ENCODE measurements at regions not wholly inside any gene's neighbourhood (a gene's known extent, or its start where the extent isn't known, plus 50 kb on each side); places are given as distances from the start of the nearest gene placed in this dataset.

DNA sequence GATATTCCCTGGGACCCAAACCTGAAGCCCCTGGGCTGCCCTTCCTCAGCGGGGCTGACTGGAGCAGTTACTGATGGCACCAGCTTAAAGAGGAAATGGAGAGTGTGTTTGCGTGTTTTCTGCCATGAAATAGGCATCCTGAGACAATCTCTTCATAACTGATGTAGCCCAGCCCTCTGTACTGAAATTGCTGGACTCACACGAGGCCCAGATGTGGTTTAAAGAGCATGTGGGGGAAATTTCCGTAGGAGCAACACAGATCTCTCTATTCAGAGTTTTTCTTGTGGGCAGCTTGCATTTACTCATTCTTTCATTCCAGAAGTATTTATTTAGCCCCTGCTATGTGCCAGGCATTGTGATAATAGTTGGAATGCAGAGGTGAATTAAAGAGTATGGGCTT, 782.1 kb upstream of the TBX3 start:
- Histone ChIP-seq H3K9ac (ENCODE audit: low read length) (no peak overlapping the region), H3K23ac (ENCODE audit: low read length) (no peak overlapping the region), H3K4me3 (ENCODE audit: low read depth, low read length) (no peak overlapping the region), H4K91ac (ENCODE audit: low read depth, low read length) (no peak overlapping the region), H3K18ac (ENCODE audit: low read length) (no peak overlapping the region), H2BK5ac (ENCODE audit: low read depth, low read length, poor library complexity) (no peak overlapping the region), H2BK12ac (ENCODE audit: low read length) (no peak overlapping the region), H3K4me1 (ENCODE audit: control insufficient read depth in 1 of 2, insufficient read depth in 2 of 2, low read length in 2 of 2) (no peaks in the 10 kb centered on the region), H2AK5ac (ENCODE audit: low read length) (no peak overlapping the region), H3K9me3 (ENCODE audit: insufficient read depth, low read depth, low read length) (no peaks in the 10 kb centered on the region), H3K79me2 (ENCODE audit: control insufficient read depth, insufficient read depth, low read length, poor library complexity) (no peaks in the 10 kb centered on the region), H3K4me2 (ENCODE audit: low read length) (no peak overlapping the region), H2AFZ (ENCODE audit: insufficient read depth, low read length, poor library complexity) (no peak overlapping the region), H3K27ac (ENCODE audit: low read depth, low read length) (no peak overlapping the region), H3K14ac (ENCODE audit: low read length) (no peak overlapping the region), H3K27me3 (ENCODE audit: insufficient read depth, low read length) (no peaks in the 10 kb centered on the region), H3K79me1 (ENCODE audit: low read length) (peaks cover 2% of the 10 kb centered on the region), H2BK120ac (ENCODE audit: insufficient read depth, low read length, poor library complexity) (no peak overlapping the region), H3K36me3 (ENCODE audit: control insufficient read depth in 1 of 2, insufficient read depth in 2 of 2, low read length in 2 of 2) (no peaks in the 10 kb centered on the region), H4K8ac (ENCODE audit: low read depth, low read length) (no peak overlapping the region), H3K4ac (ENCODE audit: low read depth, low read length) (no peak overlapping the region), H4K12ac (ENCODE audit: low read depth, low read length) (no peak overlapping the region)
- WGBS (ENCODE audit: extremely low coverage, insufficient coverage, insufficient read length), result no CpG with 5 or more reads among the region's 4 CpGs
- no peak for DNase-seq

DNA sequence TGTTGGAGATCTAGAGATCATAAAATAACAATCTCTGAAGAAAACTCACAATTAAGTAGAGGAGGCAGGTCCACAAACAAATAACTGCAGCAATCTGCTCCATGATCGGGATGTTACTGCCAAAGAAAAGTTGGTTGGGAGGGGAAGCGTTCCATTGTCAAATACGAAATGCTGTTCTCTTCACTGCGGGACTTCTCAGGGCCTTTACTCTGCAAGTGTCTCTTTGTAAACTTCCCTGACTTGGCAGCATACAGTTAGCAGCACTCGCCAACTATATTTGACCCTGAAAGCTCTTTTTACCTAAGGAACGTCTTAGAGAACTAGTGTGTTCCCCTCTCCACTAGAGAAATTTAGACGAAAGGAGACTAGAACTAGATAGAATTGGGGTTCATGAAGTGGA, 780.7 kb upstream of the TBX3 start:
- Histone ChIP-seq H3K14ac (ENCODE audit: low read length) (no peak overlapping the region), H3K4ac (ENCODE audit: low read depth, low read length) (no peak overlapping the region), H3K36me3 (ENCODE audit: control insufficient read depth in 1 of 2, insufficient read depth in 2 of 2, low read length in 2 of 2) (no peaks in the 10 kb centered on the region), H3K79me1 (ENCODE audit: low read length) (peaks cover 2% of the 10 kb centered on the region), H2AK5ac (ENCODE audit: low read length) (no peak overlapping the region), H3K23ac (ENCODE audit: low read length) (no peak overlapping the region), H3K9ac (ENCODE audit: low read length) (no peak overlapping the region), H2BK5ac (ENCODE audit: low read depth, low read length, poor library complexity) (no peak overlapping the region), H3K4me2 (ENCODE audit: low read length) (no peak overlapping the region), H3K18ac (ENCODE audit: low read length) (no peak overlapping the region), H3K9me3 (ENCODE audit: insufficient read depth, low read depth, low read length) (no peaks in the 10 kb centered on the region), H3K27me3 (ENCODE audit: insufficient read depth, low read length) (no peaks in the 10 kb centered on the region), H2BK12ac (ENCODE audit: low read length) (no peak overlapping the region), H3K4me3 (ENCODE audit: low read depth, low read length) (no peak overlapping the region), H4K91ac (ENCODE audit: low read depth, low read length) (no peak overlapping the region), H2BK120ac (ENCODE audit: insufficient read depth, low read length, poor library complexity) (no peak overlapping the region), H3K79me2 (ENCODE audit: control insufficient read depth, insufficient read depth, low read length, poor library complexity) (no peaks in the 10 kb centered on the region), H2AFZ (ENCODE audit: insufficient read depth, low read length, poor library complexity) (no peak overlapping the region), H3K27ac (ENCODE audit: low read depth, low read length) (no peak overlapping the region), H4K12ac (ENCODE audit: low read depth, low read length) (no peak overlapping the region), H4K8ac (ENCODE audit: low read depth, low read length) (no peak overlapping the region), H3K4me1 (ENCODE audit: control insufficient read depth in 1 of 2, insufficient read depth in 2 of 2, low read length in 2 of 2) (no peaks in the 10 kb centered on the region)
- no peak for DNase-seq
- no CpG with 5 or more reads among the region's 7 CpGs for WGBS (ENCODE audit: extremely low coverage, insufficient coverage, insufficient read length)

DNA sequence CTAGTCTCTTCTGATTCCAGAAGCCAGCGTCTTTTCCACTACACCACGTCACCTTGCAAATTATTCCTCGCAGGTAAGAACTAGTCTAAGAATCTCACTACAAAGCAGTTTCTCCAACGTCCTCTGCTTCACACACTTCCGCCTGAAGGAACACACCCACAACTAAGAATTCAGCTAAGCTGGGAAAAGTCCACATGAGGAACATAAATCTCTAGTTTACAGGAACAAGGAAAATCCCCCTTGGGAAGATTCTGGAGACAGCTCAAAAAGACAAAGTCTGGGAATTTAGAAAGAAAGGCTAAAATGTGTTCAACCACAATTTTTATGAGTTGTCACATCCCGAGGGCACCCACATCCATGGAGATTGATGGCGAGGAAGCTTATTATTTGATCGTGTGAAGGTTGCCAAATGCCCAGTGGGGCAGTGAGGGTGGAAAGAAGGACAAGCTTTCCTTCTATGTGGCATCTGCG, 780.2 kb upstream of the TBX3 start:
- WGBS (ENCODE audit: extremely low coverage, insufficient coverage, insufficient read length), result no CpG with 5 or more reads among the region's 9 CpGs
- no peak for DNase-seq
- Histone ChIP-seq H4K12ac (ENCODE audit: low read depth, low read length) (no peak overlapping the region), H3K4me1 (ENCODE audit: control insufficient read depth in 1 of 2, insufficient read depth in 2 of 2, low read length in 2 of 2) (no peaks in the 10 kb centered on the region), H3K23ac (ENCODE audit: low read length) (no peak overlapping the region), H3K18ac (ENCODE audit: low read length) (no peak overlapping the region), H4K8ac (ENCODE audit: low read depth, low read length) (no peak overlapping the region), H2BK120ac (ENCODE audit: insufficient read depth, low read length, poor library complexity) (no peak overlapping the region), H3K27ac (ENCODE audit: low read depth, low read length) (no peak overlapping the region), H3K9me3 (ENCODE audit: insufficient read depth, low read depth, low read length) (no peaks in the 10 kb centered on the region), H3K4me2 (ENCODE audit: low read length) (no peak overlapping the region), H3K4ac (ENCODE audit: low read depth, low read length) (no peak overlapping the region), H3K4me3 (ENCODE audit: low read depth, low read length) (no peak overlapping the region), H3K14ac (ENCODE audit: low read length) (no peak overlapping the region), H4K91ac (ENCODE audit: low read depth, low read length) (no peak overlapping the region), H3K27me3 (ENCODE audit: insufficient read depth, low read length) (no peaks in the 10 kb centered on the region), H3K9ac (ENCODE audit: low read length) (no peak overlapping the region), H2AK5ac (ENCODE audit: low read length) (no peak overlapping the region), H2BK5ac (ENCODE audit: low read depth, low read length, poor library complexity) (no peak overlapping the region), H3K36me3 (ENCODE audit: control insufficient read depth in 1 of 2, insufficient read depth in 2 of 2, low read length in 2 of 2) (no peaks in the 10 kb centered on the region), H3K79me2 (ENCODE audit: control insufficient read depth, insufficient read depth, low read length, poor library complexity) (no peaks in the 10 kb centered on the region), H2BK12ac (ENCODE audit: low read length) (no peak overlapping the region), H3K79me1 (ENCODE audit: low read length) (peaks cover 2% of the 10 kb centered on the region), H2AFZ (ENCODE audit: insufficient read depth, low read length, poor library complexity) (no peak overlapping the region)

DNA sequence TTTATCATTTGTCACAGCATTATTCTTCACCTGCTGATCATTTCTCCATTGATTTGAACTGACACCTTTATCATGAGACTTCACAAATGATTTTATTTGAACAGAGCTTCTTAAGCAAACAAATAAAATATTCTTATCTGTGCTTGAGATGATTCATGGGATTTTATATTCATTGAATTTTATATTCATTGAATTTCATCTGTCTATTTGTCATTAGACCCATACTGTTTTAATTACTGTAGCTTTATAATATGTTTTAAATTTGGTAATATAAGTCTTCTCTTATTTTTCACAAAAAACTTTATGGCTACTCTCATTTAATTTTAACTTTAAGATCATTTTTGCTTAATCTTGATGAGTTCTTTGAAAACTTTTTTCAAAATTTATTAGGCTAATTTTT, 777.4 kb upstream of the TBX3 start:
- Histone ChIP-seq H3K27ac (ENCODE audit: low read depth, low read length) (no peak overlapping the region), H3K9ac (ENCODE audit: low read length) (no peak overlapping the region), H3K23ac (ENCODE audit: low read length) (no peak overlapping the region), H4K8ac (ENCODE audit: low read depth, low read length) (no peak overlapping the region), H3K4ac (ENCODE audit: low read depth, low read length) (no peak overlapping the region), H2AFZ (ENCODE audit: insufficient read depth, low read length, poor library complexity) (no peak overlapping the region), H3K4me1 (ENCODE audit: control insufficient read depth in 1 of 2, insufficient read depth in 2 of 2, low read length in 2 of 2) (peaks cover 6% of the 10 kb centered on the region in 2 experiments), H3K4me3 (ENCODE audit: low read depth, low read length) (no peak overlapping the region), H3K79me2 (ENCODE audit: control insufficient read depth, insufficient read depth, low read length, poor library complexity) (no peaks in the 10 kb centered on the region), H2BK5ac (ENCODE audit: low read depth, low read length, poor library complexity) (no peak overlapping the region), H2BK120ac (ENCODE audit: insufficient read depth, low read length, poor library complexity) (no peak overlapping the region), H3K9me3 (ENCODE audit: insufficient read depth, low read depth, low read length) (no peaks in the 10 kb centered on the region), H4K12ac (ENCODE audit: low read depth, low read length) (no peak overlapping the region), H3K4me2 (ENCODE audit: low read length) (no peak overlapping the region), H3K27me3 (ENCODE audit: insufficient read depth, low read length) (no peaks in the 10 kb centered on the region), H3K14ac (ENCODE audit: low read length) (no peak overlapping the region), H3K36me3 (ENCODE audit: control insufficient read depth in 1 of 2, insufficient read depth in 2 of 2, low read length in 2 of 2) (no peaks in the 10 kb centered on the region), H2AK5ac (ENCODE audit: low read length) (no peak overlapping the region), H2BK12ac (ENCODE audit: low read length) (no peak overlapping the region), H3K18ac (ENCODE audit: low read length) (no peak overlapping the region), H4K91ac (ENCODE audit: low read depth, low read length) (no peak overlapping the region), H3K79me1 (ENCODE audit: low read length) (peaks cover 7% of the 10 kb centered on the region)
- no peak for DNase-seq

Data from trophoblast cell (in vitro differentiated cells and primary cell).